Gastrocnemius medialis (tissue), 4 donors: ENCODE measurements at regions not wholly inside any gene's neighbourhood (a gene's known extent, or its start where the extent isn't known, plus 50 kb on each side); places are given as distances from the start of the nearest gene placed in this dataset.

ENCODE experiments used
- CTCF ChIP-seq, 5 experiments: fragments of 450-650 bp in 3 of 5; fragments of 200-600 bp in 2 of 5; sonication (generic) in 2 of 5; IDR thresholded peaks in 4 of 5; conservative IDR thresholded peaks in 1 of 5; 1 replicate in 4 of 5; 2 replicates in 1 of 5; pipeline ENCODE4 v1.5.1; 2016 to 2019; ENCODE audit warnings: antibody characterized with exemption in 5 of 5, mild to moderate bottlenecking in 3 of 5, moderate library complexity in 3 of 5
- POLR2A ChIP-seq, 2 donors: fragments of 450-650 bp; IDR thresholded peaks; one replicate each; pipeline ENCODE4 v1.6.1; 2017; ENCODE audit warnings: antibody characterized with exemption in 2 of 2, mild to moderate bottlenecking in 2 of 2, moderate library complexity in 2 of 2

GRCh38 chr10:126729314-126729870 is 58.9 kb upstream of the C10orf90 start:
- TF ChIP-seq CTCF (IDR thresholded peaks at IDR 0.05 in 4 of 5, conservative IDR thresholded peaks at IDR 0.05 in 1 of 5) (no peak), POLR2A (IDR thresholded peaks at IDR 0.05) (no peak)
